ENCODE measurements at regions not wholly inside any gene's neighbourhood (a gene's known extent, or its start where the extent isn't known, plus 50 kb on each side); places are given as distances from the start of the nearest gene placed in this dataset.

DNA sequence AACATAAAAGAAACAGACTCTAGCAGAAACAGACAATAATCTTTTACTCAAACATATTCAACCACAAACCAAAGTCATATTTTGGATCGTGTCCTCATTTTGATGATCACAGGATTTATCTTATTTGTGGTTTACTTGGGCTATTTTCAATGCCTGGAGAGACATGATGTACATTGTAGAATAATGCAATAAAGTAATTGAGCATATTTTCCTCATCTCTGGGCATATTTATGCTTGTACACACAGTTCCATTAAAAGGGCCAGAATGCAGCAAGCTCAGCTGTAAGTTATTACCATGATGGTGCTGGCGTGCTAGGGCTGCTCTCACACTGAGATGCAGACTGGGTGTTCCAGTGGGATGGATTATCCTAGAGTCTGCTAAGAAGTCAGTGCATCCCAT, 456.7 kb downstream of the TLE4 start:
- intact Hi-C loops (cut with micrococcal nuclease) (no loop called here), dilution Hi-C loops (cut with MboI; ENCODE audit: extremely low pct_ligation_motif_present, low sequenced_read_pairs) (no loop called here)
- CTCF ChIA-PET: no interaction called here
- H3K9me3 ChIP-seq (replicated peaks; ENCODE audit: control insufficient read depth, insufficient read depth, low read length): no peaks in the 10 kb centered on the region
- no peaks in the 10 kb centered on the region for H3K9me1 ChIP-seq (replicated peaks; ENCODE audit: control insufficient read depth, extremely low read depth, insufficient read depth, low read length)
- no TSS peak for BruUV-seq (replicated peaks)
- no peak overlapping the region for H2AFZ ChIP-seq (ENCODE audit: low read depth, low read length)
- TF ChIP-seq GATA2 (IDR thresholded peaks at IDR 0.05; ENCODE audit: insufficient read depth, insufficient read length, low read depth, low read length): no peak
- TF ChIP-seq POLR2AphosphoS5 (IDR thresholded peaks at IDR 0.05; ENCODE audit: insufficient read depth, low read depth, low read length): no peak
- TF ChIP-seq POLR2A (IDR thresholded peaks at IDR 0.05; ENCODE audit: low read depth, low read length): no peak
- no peak for TF ChIP-seq MYC (IDR thresholded peaks at IDR 0.05; ENCODE audit: low read depth, low read length)
- no peak for TF ChIP-seq FOS (IDR thresholded peaks at IDR 0.05; ENCODE audit: borderline replicate concordance, insufficient read depth, low read length)
- TF ChIP-seq EZH2 (IDR thresholded peaks at IDR 0.05; ENCODE audit: borderline replicate concordance, low read depth, low read length, severe bottlenecking): no peak
- TF ChIP-seq, protein P1, sequence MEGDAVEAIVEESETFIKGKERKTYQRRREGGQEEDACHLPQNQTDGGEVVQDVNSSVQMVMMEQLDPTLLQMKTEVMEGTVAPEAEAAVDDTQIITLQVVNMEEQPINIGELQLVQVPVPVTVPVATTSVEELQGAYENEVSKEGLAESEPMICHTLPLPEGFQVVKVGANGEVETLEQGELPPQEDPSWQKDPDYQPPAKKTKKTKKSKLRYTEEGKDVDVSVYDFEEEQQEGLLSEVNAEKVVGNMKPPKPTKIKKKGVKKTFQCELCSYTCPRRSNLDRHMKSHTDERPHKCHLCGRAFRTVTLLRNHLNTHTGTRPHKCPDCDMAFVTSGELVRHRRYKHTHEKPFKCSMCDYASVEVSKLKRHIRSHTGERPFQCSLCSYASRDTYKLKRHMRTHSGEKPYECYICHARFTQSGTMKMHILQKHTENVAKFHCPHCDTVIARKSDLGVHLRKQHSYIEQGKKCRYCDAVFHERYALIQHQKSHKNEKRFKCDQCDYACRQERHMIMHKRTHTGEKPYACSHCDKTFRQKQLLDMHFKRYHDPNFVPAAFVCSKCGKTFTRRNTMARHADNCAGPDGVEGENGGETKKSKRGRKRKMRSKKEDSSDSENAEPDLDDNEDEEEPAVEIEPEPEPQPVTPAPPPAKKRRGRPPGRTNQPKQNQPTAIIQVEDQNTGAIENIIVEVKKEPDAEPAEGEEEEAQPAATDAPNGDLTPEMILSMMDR (IDR thresholded peaks at IDR 0.05; ENCODE audit: extremely low read depth in 1 of 2, insufficient read depth in 1 of 2, low read depth in 1 of 2, low read length in 2 of 2): no peak
- no peak for TF ChIP-seq JUN (IDR thresholded peaks at IDR 0.05; ENCODE audit: borderline replicate concordance, insufficient read depth, insufficient read length, low read depth)
- TF ChIP-seq, protein P2, sequence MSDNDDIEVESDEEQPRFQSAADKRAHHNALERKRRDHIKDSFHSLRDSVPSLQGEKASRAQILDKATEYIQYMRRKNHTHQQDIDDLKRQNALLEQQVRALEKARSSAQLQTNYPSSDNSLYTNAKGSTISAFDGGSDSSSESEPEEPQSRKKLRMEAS (IDR thresholded peaks at IDR 0.05; ENCODE audit: insufficient read depth, insufficient read length): no peak
- FAIRE-seq (no peak), DNase-seq (ENCODE audit: low read depth, low spot score) (no peak)
- H3K36me3 ChIP-seq (ENCODE audit: control insufficient read depth in 2 of 2, extremely low read depth in 1 of 2, insufficient read depth in 2 of 2, low read length in 2 of 2): no peaks in the 10 kb centered on the region
- no peak overlapping the region for H3K4me2 ChIP-seq (ENCODE audit: insufficient read depth, low read length)
- POLR2A ChIA-PET: no interaction called here
- H4K20me1 ChIP-seq (replicated peaks; ENCODE audit: control insufficient read depth, extremely low read depth, insufficient read depth, low read length): no peaks in the 10 kb centered on the region
- H3K79me2 ChIP-seq (ENCODE audit: control insufficient read depth, insufficient read depth, low read length): no peaks in the 10 kb centered on the region
- H3K9ac ChIP-seq (replicated peaks; ENCODE audit: extremely low read depth, insufficient read depth, low read length): no peak overlapping the region
- H3K27ac ChIP-seq (ENCODE audit: insufficient read depth, low read depth, low read length): no peak overlapping the region
- no peak overlapping the region for H3K4me3 ChIP-seq (replicated peaks in 1 of 3; ENCODE audit: insufficient read depth in 1 of 3, low read depth in 1 of 3, low read length in 3 of 3)
- H3K27me3 ChIP-seq (ENCODE audit: control insufficient read depth in 2 of 2, insufficient read depth in 2 of 2, low read length in 2 of 2): peaks cover 0 to 2% of the 10 kb centered on the region in 2 experiments
- H3K4me1 ChIP-seq (ENCODE audit: control insufficient read depth, extremely low read depth, insufficient read depth, low read length): no peaks in the 10 kb centered on the region
